SH-SY5Y (cell line): ENCODE measurements at regions not wholly inside any gene's neighbourhood (a gene's known extent, or its start where the extent isn't known, plus 50 kb on each side); places are given as distances from the start of the nearest gene placed in this dataset.

Experiments used
- GATA2 ChIP-seq: IDR thresholded peaks from 2 replicates; pipeline ENCODE4 v1.6.1; 2011; ENCODE audit warnings: mild to moderate bottlenecking, low read depth, low read length
- GATA3 ChIP-seq: IDR thresholded peaks from 2 replicates; pipeline ENCODE4 v1.6.1; 2011; ENCODE audit warnings: low read depth, mild to moderate bottlenecking, low read length, moderate library complexity

- TF ChIP-seq GATA2 (no peak), GATA3 (no peak)
Observed at GRCh38 chr4:58090539-58090938, 980.4 kb upstream of the IGFBP7 start.

- no peak for TF ChIP-seq GATA3
- TF ChIP-seq GATA2, result no peak
Observed at GRCh38 chr4:58081356-58081755, 971.2 kb upstream of the IGFBP7 start.

DNA sequence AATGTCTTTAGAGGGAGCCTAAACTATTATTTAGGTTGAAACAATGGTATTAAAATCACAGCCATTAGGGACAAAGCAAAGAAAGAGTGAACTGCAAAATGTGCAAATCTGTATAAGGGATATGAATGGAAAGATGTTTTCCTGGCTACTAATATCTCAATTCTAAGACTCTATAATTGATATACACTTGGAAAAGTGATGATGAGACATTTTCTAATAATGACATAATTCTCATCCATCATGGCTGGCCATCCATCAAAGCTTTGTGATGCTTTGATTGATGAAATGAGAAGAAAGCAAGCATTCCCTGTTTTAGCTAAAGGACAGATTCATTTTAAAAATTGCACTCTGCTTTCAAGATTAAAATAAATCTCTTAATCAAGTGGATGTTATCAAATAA lies 965.5 kb upstream of the IGFBP7 start:
- TF ChIP-seq GATA3, result no peak
- TF ChIP-seq GATA2, result no peak

- TF ChIP-seq GATA2 (no peak), GATA3 (no peak)
Observed at GRCh38 chr4:58074382-58074781, 964.2 kb upstream of the IGFBP7 start.

GRCh38 chr4:58070726-58071125 lies 960.5 kb upstream of the IGFBP7 start:
- TF ChIP-seq GATA2 (no peak), GATA3 (no peak)

GRCh38 chr4:58064653-58065052 lies 954.5 kb upstream of the IGFBP7 start:
- TF ChIP-seq GATA3 (no peak), GATA2 (no peak)

DNA sequence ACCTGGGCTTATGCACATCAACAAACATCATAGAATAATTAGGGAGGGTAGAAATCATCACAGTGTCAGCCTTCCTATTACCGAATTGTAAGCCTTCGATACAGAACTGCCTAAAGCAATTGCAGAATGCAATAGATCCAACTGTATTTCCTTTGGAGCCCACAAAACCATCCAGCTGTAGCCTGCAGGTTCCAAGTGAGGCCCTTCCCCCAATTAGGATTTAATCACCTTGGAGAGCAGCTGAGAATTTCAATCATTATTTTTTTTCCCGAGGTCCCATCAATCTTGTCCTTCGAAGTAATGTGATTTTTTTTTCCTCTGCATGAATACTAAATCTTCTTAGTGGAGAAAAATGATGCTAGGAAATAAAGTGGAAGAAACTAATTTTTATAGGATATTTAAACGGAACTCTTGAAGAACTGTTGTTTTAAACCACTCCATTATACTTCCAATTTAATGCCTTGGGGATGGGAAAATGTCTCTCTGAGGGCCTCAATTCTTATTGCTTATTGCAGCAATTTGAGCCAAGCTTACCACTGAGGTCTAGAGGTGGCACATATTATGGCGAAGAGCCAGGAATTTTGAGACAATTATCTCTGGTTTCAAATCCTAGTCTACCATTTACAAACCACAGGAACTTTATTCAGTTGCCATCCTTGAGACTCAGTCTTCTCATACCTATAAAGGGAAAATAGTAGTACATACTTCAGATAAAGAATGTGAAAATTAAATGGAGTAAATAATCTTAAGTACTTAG lies 953.4 kb upstream of the IGFBP7 start:
- TF ChIP-seq GATA2 (no peak), GATA3 (no peak)

GRCh38 chr4:58061967-58062366 lies 951.8 kb upstream of the IGFBP7 start:
- TF ChIP-seq GATA2, result no peak
- TF ChIP-seq GATA3, result no peak

DNA sequence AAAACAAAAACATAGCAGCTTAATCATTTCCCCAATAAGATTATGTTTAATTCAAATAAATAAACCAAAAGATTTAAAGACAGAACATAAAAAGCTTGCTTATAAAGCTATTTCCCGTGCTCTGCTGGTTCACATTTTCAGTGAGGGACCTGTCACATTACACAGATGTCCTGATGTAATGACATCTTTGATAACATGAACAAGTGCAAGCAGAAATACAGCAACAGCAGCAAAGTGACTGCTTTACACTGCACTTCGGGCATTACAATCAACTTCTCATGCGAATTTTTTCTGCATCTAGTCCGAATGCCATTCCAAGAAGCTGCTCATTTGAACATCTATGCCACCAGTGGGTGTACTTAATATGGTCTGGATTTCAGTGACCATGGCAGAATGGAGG lies 940.3 kb upstream of the IGFBP7 start:
- no peak for TF ChIP-seq GATA3
- TF ChIP-seq GATA2, result no peak

DNA sequence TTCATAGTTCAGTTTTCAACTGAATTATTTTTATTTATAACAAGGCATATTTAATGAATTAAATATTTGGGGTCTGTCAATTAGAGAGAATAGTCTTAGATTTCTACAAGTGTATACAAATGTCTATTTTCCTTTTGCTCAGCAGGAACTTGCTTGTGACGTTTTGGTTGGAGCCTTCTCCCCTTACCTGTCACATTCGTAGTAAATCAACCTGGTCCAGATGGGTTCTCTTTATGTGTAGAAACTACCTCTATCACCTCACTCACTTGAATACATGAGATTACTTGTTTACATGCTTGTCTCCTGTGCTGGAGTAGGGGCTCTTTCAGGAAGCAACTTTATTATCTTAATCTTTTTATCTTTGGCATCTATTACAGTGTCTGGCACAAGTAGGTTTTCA lies 938.3 kb upstream of the IGFBP7 start:
- no peak for TF ChIP-seq GATA2

DNA sequence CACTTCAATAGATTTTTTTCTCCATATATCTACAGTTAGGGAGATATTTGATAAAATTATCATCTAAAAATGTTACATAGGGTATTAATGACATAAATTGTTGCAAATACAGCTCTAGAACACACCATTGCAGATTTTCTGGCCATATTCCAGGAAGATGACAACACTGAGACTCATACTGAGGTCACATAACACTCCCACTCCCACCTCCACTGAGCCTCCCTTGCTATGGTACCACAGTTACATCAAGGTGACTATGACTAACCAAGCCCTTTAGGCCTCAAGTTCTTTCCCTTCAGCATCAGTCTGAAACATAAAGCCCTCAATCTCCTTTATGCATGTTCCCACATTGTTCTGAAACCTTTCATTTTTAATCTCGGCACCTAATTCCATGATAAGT lies 932.0 kb upstream of the IGFBP7 start:
- TF ChIP-seq GATA3, result no peak
- no peak for TF ChIP-seq GATA2

DNA sequence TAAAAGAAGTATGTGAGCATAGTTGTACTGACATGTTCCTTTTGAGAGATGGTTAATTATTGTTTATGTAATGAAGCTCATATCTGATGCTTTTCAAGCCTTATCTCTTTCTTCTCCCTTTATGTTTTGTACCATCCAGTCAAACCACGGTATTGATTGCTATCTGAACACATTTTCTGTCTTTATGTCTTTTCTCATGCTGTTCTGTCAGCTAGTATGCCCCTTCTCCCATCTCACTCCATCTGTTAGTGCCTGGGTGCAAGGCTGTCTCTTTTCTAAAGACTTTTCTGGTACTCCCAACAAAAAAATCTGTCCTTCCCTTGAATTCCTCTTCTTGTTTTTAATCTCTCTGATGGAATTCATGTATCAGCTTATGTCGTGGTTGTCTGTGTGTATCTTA lies 883.8 kb upstream of the IGFBP7 start:
- peak; percentile 85 for TF ChIP-seq GATA2
- TF ChIP-seq GATA3, result peak; percentile 88

DNA sequence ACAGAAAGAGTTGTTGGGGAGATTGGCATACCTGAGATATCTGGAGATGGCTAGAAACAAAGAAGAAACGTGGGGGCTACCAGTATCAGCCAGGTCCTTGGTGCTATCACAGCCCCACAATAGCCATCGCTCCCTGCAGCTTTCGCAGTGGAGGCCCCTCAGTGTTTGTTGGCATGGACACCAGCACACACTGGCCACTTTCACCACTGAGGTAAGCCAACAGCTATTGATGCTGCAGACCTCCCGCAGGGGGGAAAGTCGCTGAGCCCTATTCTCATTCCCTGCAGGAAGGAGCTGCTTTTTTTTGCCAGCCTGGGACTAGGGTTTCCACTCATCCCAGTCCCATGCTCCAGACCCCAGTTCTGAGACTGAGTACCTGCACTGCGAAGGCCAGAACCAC lies 879.2 kb upstream of the IGFBP7 start:
- no peak for TF ChIP-seq GATA3
- TF ChIP-seq GATA2, result no peak

DNA sequence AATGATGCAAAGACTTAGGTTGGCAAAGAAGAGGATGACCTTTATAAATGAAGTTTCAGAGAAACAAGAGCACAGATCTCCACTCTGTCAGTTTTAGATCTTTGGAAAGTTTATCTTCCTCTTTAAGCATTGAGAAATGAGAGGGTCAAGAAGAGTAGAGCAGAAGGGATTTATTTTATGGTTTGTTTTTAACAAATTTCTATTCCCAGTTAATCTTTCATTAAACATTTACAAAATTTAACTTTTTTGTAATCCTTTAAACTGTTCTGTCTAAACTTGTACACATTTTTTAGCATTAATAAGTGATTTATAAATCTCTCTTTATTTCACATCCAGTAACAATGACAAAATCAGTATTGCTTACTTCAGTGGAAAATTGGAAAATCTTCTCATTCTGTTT lies 875.0 kb upstream of the IGFBP7 start:
- TF ChIP-seq GATA2, result no peak
- TF ChIP-seq GATA3, result no peak

DNA sequence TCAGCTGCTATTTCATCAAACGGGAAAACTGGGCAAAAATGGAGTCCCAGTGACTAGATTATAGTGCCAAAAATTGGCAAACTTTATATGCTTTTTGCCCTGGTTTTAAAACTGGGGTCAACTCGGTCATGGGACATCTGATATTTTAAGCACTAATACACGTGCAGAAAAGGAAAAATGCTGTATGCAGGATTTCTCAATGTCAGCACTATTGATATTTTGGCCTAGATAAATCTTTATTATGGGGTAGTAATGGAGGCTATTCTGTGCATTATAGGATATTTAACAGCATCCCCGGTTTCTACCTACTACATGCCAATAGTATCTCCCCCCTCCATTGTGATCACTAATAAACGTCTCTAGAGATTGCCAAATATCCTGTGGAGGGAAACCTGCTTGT lies 870.9 kb upstream of the IGFBP7 start:
- TF ChIP-seq GATA2 (no peak), GATA3 (no peak)

- TF ChIP-seq GATA3 (no peak), GATA2 (no peak)
Observed at GRCh38 chr4:57974821-57975220, 864.6 kb upstream of the IGFBP7 start.
